GM18505 (cell line): ENCODE measurements at regions not wholly inside any gene's neighbourhood (a gene's known extent, or its start where the extent isn't known, plus 50 kb on each side); places are given as distances from the start of the nearest gene placed in this dataset.
"Not testable (repeated sequence)": the region's sequence is repeated elsewhere in the genome, so short reads cannot be mapped to it uniquely, and the experiment has no call there.

ENCODE experiments used
- ATAC-seq: cut with Tn5 transposase; IDR thresholded peaks from one replicate; pipeline ENCODE4 v1.9.1; 2021; ENCODE audit not compliant: unreplicated experiment
- POLR2A ChIP-seq: IDR thresholded peaks from 4 replicates; pipeline ENCODE4 v1.6.1; 2011; ENCODE audit warnings: borderline replicate concordance; ENCODE audit not compliant: insufficient read depth, insufficient read length; ENCODE audit errors: extremely low read depth

DNA sequence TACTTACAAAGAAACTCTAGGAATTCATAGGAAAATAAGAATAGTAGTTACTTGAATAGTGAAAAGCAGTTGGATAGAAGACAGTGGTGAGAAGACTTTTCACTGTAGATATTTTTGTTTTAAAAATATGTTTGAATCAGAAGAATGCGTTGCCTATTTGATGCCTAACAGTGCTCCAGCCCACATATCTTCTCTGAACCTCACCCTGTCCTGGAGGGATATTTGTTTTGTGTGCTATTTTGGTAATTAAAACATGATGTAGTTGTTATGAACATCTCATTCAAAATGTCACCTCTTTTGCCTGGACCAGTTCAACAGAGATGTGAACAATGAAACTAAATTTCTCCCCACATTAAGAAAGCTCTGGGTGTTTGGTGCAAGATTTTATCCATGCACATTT is 87.6 kb downstream of the CARTPT start:
- TF ChIP-seq POLR2A = no peak
- ATAC-seq = no peak

DNA sequence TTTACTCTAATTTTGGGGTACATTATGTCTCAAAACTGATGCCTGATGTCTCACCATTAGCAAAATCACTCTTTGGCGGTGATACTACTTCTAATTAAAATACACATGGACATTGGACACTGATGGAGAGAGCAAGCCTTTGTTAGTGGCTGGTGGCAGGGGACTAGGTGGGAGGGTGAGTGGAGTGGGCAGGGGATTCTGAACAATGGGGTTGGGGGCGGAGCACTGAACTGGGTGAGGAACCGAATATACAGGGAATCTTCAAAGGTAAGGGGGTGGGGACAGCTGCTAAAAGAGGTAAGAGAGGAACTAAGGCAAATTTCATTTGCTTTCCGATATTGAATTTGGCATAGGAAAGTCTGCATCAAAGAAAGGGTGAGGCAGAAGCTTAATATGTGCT is 88.8 kb downstream of the CARTPT start:
- no peak for ATAC-seq
- TF ChIP-seq POLR2A = no peak

DNA sequence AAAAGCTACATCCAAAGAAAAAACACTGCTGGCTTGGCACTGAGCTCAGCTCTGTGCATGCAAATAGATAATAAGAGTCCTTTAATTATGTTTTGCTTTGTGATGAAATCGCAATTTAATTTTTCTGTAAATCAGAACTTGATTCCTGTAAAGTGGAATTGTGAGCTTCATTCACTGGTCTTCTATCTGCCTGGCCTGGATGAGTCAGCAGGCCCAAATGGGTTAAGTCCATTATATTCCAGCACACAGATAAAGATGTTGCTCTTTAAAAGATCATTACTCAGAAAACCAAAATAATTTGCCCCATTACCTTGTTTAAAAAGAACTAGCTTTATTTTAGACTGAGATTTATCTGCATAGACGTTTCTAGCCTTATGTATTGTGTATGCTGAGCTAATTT is 90.4 kb downstream of the CARTPT start:
- TF ChIP-seq POLR2A = no peak
- no peak for ATAC-seq

DNA sequence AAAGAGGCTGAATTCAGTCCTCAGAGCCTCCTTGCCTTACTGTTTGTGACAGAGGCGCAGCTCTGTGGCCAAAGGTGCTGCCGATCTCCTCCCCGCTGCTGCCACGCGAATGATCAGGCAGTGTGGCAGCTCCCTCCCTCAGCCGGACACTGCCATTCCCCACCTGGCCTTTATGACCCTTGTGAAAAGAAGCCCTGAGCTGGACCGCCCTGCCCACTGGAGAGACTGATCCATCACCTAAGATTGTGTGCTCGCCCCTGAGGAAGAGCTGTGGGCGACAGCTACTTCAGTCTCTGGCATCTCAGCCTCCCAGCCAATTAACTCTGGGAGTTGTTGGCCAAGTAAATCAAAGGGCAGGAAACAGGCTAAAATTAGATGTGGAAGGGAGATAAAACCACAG is 90.9 kb downstream of the CARTPT start:
- no peak for ATAC-seq
- TF ChIP-seq POLR2A = no peak

DNA sequence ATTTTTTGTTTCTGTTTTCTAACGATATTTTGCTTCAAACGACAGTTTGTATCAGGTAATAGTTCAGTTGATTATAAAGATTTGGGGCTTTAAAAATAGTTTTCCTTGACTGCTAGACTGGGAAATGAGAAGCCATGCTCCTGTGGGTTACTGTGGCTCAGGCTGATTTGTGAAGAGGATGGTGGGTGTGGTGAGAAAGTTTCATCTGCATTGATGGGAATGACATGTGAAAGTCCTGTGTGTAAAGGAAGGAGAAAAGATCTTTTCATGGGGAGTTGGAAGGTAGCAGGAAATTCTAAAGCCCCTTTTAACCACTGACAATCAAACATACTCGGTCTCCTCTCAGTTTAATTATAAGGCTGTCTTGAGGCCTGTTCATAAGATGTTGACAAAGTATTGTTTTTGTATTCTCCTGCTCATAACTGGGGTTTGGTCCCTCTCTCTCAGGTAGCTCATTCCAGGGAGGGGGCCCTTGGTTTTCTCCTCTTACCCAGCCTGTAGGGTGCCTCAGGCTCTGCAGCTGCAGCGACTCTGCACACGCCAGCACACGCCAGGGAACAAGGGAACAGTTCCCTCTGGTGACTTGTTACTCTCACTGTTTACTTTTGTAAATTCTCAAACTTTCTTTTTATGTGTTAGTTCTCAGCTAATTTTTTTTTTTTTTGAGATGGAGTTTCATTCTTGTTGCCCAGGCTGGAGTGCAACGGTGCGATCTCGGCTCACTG is 91.6 kb downstream of the CARTPT start:
- no peak for ATAC-seq
- no peak for TF ChIP-seq POLR2A

DNA sequence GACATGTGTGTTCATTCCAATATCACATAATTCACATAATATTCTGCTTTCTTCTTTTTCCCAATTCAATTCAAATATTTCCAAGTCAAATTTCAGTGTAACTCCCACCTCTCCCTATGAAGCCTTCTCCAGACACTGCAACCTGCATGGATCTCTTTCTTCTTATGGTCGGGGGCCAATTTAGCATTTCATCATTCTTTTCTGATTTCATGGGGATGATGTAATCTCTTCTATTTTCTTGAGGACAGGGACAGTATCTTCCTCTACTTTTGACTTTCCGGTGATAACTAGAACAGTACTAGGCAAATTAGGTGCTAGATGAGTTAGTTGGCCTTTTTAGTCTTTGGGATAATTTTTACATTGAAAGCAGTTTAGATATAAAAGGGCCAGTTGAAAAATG is 92.7 kb downstream of the CARTPT start:
- no peak for TF ChIP-seq POLR2A
- no peak for ATAC-seq

DNA sequence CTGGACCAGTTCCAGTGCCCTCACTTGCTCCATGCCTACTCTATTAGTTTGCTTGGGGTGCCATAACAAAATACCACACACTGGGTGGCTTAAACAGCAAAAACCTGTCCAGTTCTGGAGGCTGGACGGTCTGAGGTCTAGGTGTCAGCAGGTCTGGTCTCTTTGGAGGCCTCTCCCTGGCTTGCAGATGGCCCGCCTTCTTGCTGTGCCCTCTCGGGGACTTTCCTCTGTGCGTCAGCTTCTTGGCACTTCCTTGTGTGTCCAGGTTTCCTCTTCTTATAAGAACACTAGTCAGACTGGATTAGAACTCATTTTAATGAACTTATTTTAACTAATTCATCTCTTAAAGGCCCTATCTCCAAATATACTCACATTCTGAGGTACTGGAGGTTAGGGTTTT is 97.2 kb downstream of the CARTPT start:
- no peak for TF ChIP-seq POLR2A
- no peak for ATAC-seq

DNA sequence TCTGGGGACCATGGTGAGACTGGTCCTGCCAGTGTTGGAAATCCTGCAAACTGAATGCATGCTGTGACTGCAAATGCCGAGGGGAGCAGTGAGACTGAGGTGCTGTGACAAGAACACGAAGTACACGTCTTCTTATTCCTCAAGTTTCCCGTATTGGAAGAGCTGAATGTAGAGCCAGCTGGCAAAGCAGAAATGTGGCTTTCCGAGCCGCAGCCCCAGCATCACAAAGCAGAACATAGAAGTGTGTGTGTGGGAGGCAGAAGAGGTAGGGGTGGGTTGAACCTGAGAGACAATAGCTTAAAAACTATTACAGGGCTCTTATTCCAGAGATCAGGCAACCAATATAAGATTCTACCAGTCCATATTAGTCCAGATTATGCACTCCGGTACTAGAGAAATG is 98.8 kb downstream of the CARTPT start:
- no peak for ATAC-seq
- TF ChIP-seq POLR2A = no peak

DNA sequence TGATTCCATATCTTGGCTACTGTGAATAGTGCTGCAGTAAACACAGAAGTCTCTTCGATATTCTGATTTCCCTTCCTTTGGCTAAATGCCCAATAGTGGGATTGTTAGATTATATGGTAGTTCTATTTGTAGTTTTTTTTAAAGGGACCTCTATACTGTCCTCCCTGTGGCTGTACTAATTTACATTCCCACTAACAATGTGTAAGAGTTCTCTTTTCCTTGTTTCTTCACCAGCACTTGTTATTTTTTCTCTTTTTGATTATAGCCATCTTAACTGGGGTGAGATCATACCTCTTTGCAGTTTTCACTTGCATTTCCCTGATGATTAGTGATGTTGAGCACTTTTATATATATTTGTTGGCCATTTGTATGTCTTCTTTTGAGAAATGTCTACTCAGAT is 102.0 kb downstream of the CARTPT start:
- no peak for ATAC-seq
- no peak for TF ChIP-seq POLR2A

DNA sequence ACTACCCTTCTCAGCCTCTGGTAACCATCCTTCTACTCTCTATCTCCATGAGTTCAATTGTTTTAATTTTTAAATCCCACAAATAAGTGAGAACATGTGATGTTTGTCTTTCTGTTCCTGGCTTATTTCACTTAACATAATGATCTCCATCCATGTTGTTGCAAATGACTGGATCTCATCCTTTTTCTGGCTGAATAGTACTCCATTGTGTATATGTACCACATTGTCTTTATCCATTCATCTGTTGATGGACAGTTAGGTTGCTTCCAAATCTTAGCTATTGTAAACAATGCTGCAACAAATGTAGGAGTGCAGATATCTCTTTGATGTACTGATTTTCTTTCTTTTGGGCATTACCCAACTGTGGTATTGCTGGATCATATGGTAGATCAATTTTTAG is 103.0 kb downstream of the CARTPT start:
- ATAC-seq = not testable (repeated sequence)

DNA sequence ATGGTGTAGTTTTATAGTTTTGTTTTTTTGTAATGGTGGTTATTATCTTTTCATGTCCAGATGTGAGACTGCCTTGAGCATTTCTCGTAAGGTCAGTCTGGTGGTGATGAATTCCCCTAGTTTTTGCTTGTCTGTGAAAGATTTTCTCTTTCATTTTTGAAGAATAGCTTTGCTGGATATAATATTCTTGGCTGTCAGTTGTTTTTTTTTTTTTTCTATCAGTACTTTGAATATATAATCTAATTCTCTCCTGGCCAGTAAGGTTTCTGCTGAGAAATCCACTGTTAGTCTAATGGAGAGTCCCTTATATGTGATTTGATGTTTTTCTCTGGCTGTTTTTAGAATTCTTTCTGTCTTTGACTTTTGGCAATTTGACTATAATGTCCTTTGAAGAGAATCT is 106.9 kb downstream of the CARTPT start:
- no peak for TF ChIP-seq POLR2A
- ATAC-seq = no peak

DNA sequence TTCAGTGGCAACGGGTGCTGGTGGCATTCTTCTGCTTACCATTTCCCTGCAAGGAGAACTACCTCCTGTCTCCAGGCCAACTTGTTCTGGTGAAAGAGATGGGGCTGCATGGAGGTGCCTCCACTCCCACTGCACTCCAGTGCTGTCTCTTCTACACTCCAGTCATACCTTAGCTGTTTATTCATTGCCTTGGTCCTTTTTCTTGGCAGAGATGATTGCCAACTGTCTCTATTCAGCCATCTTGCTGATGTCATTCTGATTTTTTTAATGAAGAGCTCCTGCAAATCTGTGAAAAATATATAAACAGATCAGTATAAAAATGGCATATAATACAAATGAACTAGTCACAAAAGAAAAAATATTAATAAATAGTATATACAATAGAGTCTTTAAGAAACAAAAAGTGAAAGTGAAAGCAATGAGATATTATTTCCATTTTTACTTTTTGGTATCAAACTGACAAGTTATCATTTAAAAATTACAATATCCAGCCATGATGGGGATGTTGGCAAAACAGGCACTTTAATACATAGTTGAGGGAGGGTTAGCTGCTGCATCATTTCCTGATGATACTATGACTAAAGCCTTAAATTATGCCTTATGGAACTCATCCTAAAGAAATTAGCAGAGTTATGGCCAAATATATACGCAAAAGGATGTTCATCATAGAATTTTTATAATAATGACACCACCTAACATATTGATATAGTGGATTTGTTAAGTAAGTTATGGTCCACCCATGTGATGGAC is 109.4 kb downstream of the CARTPT start:
- no peak for TF ChIP-seq POLR2A
- ATAC-seq = no peak

DNA sequence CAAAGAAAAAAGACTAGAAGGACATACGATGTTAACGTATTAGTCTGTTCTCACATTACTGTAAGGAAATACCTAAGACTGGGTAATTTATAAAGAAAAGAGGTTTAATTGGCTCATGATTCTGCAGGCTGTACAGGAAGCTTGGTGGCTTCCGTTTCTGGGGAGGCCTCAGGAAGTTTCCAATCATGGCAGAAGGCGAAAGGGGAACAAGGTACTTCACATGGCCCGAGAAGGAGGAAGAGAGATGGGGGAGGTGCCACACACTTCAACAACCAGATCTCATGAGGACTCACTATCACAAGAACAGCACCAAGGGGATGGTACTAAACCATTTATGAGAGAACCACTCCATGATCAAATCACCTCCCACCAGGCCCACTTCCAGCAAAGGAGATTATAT is 110.1 kb downstream of the CARTPT start:
- ATAC-seq = no peak
- no peak for TF ChIP-seq POLR2A
